ENCODE measurements at regions not wholly inside any gene's neighbourhood (a gene's known extent, or its start where the extent isn't known, plus 50 kb on each side); places are given as distances from the start of the nearest gene placed in this dataset.

GRCh38 chr6:101281266-101281665 lies 112.2 kb upstream of the GRIK2 start:
- TF ChIP-seq POLR2A (IDR thresholded peaks at IDR 0.05; ENCODE audit: low read depth, low read length) = no peak
- TF ChIP-seq POLR2AphosphoS5 (IDR thresholded peaks at IDR 0.05; ENCODE audit: low read depth, low read length) = no peak
- no peak for TF ChIP-seq TAF1 (IDR thresholded peaks at IDR 0.05; ENCODE audit: borderline replicate concordance, low read depth, low read length)
- FAIRE-seq (no peak), DNase-seq (ENCODE audit: insufficient read length) (no peak)

DNA sequence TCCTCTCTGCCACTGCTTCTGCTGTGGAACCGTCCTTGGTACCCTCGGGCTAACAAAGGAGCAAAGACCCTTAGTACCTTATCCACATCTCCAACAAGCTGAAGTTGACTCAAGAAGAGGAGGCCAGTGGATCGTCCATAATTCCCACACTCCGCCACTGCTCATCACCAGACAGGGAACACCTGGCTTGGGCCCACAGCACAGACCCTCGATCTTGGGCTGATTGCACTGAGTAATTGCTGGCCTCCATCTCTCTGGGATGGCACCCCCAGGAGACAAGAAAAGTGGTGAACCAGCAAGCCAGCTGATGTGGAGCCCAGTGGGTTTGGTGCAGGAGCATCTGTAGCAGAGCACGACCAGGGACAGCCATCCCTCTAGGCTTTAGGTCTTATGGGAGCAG lies 109.4 kb upstream of the GRIK2 start:
- FAIRE-seq (no peak), DNase-seq (ENCODE audit: insufficient read length) (no peak)
- TF ChIP-seq POLR2A (IDR thresholded peaks at IDR 0.05; ENCODE audit: low read depth, low read length) (no peak), TAF1 (IDR thresholded peaks at IDR 0.05; ENCODE audit: borderline replicate concordance, low read depth, low read length) (no peak), POLR2AphosphoS5 (IDR thresholded peaks at IDR 0.05; ENCODE audit: low read depth, low read length) (no peak)

DNA sequence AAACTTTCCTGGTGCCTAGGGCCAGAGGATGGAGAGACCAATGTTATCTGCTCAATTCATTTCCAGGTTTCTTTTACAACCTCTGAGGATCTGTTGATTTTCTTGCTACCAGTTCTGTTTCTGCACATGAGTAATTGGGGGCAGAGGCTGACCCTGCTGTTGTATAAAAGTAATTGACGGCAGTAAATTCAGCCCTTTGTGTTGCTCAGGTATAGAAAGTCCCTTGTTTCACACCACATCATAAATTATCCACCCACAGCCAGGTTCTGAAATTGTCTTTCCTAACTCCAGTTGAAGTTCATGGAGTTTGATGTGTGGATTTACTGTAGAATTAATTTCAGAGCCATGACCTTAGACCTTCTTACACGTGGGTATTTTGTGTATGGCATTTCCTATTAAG lies 107.4 kb upstream of the GRIK2 start:
- no peak for FAIRE-seq
- TF ChIP-seq TAF1 (IDR thresholded peaks at IDR 0.05; ENCODE audit: borderline replicate concordance, low read depth, low read length) (no peak), POLR2A (IDR thresholded peaks at IDR 0.05; ENCODE audit: low read depth, low read length) (no peak), POLR2AphosphoS5 (IDR thresholded peaks at IDR 0.05; ENCODE audit: low read depth, low read length) (no peak)
- DNase-seq (ENCODE audit: insufficient read length) = no peak

GRCh38 chr6:101290346-101290745 lies 103.2 kb upstream of the GRIK2 start:
- DNase-seq (ENCODE audit: insufficient read length) (no peak), FAIRE-seq (no peak)
- no peak for TF ChIP-seq TAF1 (IDR thresholded peaks at IDR 0.05; ENCODE audit: borderline replicate concordance, low read depth, low read length)
- TF ChIP-seq POLR2A (IDR thresholded peaks at IDR 0.05; ENCODE audit: low read depth, low read length) = no peak
- no peak for TF ChIP-seq POLR2AphosphoS5 (IDR thresholded peaks at IDR 0.05; ENCODE audit: low read depth, low read length)

- DNase-seq (ENCODE audit: insufficient read length) (no peak), FAIRE-seq (no peak)
- TF ChIP-seq POLR2AphosphoS5 (IDR thresholded peaks at IDR 0.05; ENCODE audit: low read depth, low read length) = no peak
- no peak for TF ChIP-seq TAF1 (IDR thresholded peaks at IDR 0.05; ENCODE audit: borderline replicate concordance, low read depth, low read length)
- no peak for TF ChIP-seq POLR2A (IDR thresholded peaks at IDR 0.05; ENCODE audit: low read depth, low read length)
These were observed 99.4 kb upstream of the GRIK2 start for GRCh38 chr6:101294051-101294638.

DNA sequence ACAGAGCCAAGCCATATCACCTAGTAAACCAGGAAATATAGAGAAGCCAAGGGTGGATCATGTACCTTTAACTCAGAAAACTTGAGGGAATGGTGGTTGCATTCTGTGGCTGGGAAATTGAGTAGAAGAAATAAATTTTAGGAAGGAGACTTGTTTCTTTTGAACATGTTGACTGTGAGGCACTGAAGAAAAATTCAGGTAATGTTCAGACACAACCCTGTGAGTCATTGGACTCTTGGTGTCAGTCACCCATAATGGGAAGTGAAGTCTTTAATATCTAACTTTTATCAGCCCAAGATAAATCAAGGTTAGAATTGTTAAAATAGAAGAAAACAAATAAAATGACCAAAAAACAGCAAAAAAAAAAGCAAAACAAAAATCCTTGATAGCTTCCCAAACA lies 98.8 kb upstream of the GRIK2 start:
- TF ChIP-seq POLR2AphosphoS5 (IDR thresholded peaks at IDR 0.05; ENCODE audit: low read depth, low read length) (no peak), TAF1 (IDR thresholded peaks at IDR 0.05; ENCODE audit: borderline replicate concordance, low read depth, low read length) (no peak)
- FAIRE-seq (no peak), DNase-seq (ENCODE audit: insufficient read length) (no peak)

GRCh38 chr6:101296169-101296960 lies 97.1 kb upstream of the GRIK2 start:
- FAIRE-seq = no peak

DNA sequence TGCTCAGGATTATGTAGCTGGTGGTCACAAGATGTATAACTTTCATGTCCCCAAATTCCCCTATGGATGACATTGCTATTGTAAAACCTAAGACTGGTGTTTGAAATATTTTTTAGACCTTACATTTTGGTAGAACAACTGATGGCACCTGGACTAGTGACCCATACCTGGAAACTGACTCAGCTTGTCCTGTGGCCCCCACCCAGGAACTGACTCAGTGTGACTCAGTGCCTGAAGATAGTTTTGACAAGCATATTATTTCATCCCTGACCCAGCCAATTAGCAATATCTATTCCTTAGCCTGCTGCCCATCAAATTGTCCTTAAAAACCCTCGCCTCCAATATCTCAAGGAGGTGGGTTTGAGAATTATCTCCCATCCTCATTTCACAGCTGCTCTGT lies 90.9 kb upstream of the GRIK2 start:
- DNase-seq (ENCODE audit: insufficient read length) (no peak), FAIRE-seq (no peak)
- TF ChIP-seq POLR2AphosphoS5 (IDR thresholded peaks at IDR 0.05; ENCODE audit: low read depth, low read length) (no peak), POLR2A (IDR thresholded peaks at IDR 0.05; ENCODE audit: low read depth, low read length) (no peak), TAF1 (IDR thresholded peaks at IDR 0.05; ENCODE audit: borderline replicate concordance, low read depth, low read length) (no peak)

More at GRCh38 chr6:101296169-101296960, 97.1 kb upstream of the GRIK2 start:
- TF ChIP-seq POLR2AphosphoS5 (IDR thresholded peaks at IDR 0.05; ENCODE audit: low read depth, low read length) (no peak), TAF1 (IDR thresholded peaks at IDR 0.05; ENCODE audit: borderline replicate concordance, low read depth, low read length) (no peak), POLR2A (IDR thresholded peaks at IDR 0.05; ENCODE audit: low read depth, low read length) (no peak)
- DNase-seq (ENCODE audit: insufficient read length) = no peak

DNA sequence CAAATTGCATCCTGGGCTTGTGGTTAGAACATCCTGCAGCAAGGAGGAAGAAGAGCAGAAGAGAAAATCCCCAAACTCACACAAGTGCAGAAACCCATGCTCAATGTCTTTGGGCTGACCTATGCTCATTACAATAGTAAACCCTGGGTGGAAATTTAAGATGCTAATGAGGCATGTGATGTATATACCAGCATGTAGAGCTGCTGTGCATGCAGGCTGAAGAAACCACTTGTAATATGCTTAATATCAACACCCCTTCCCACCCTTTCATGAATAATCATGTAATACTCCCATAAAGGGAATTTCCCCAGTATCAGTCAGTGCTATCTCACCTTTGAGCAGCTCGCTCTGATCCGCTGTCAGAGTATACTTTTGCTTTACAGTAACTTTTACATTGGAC lies 90.0 kb upstream of the GRIK2 start:
- FAIRE-seq (no peak), DNase-seq (ENCODE audit: insufficient read length) (no peak)
- TF ChIP-seq POLR2AphosphoS5 (IDR thresholded peaks at IDR 0.05; ENCODE audit: low read depth, low read length) (no peak), POLR2A (IDR thresholded peaks at IDR 0.05; ENCODE audit: low read depth, low read length) (no peak)

- DNase-seq (ENCODE audit: insufficient read length) (no peak), FAIRE-seq (no peak)
- TF ChIP-seq POLR2AphosphoS5 (IDR thresholded peaks at IDR 0.05; ENCODE audit: low read depth, low read length) (no peak), TAF1 (IDR thresholded peaks at IDR 0.05; ENCODE audit: borderline replicate concordance, low read depth, low read length) (no peak), POLR2A (IDR thresholded peaks at IDR 0.05; ENCODE audit: low read depth, low read length) (no peak)
These were observed 80.9 kb upstream of the GRIK2 start for GRCh38 chr6:101312652-101313051.

- TF ChIP-seq POLR2A (IDR thresholded peaks at IDR 0.05; ENCODE audit: low read depth, low read length) = no peak
- TF ChIP-seq POLR2AphosphoS5 (IDR thresholded peaks at IDR 0.05; ENCODE audit: low read depth, low read length) = no peak
- TF ChIP-seq TAF1 (IDR thresholded peaks at IDR 0.05; ENCODE audit: borderline replicate concordance, low read depth, low read length) = no peak
- no peak for DNase-seq (ENCODE audit: insufficient read length)
- FAIRE-seq = no peak
These were observed 70.6 kb upstream of the GRIK2 start for GRCh38 chr6:101322921-101323320.

DNA sequence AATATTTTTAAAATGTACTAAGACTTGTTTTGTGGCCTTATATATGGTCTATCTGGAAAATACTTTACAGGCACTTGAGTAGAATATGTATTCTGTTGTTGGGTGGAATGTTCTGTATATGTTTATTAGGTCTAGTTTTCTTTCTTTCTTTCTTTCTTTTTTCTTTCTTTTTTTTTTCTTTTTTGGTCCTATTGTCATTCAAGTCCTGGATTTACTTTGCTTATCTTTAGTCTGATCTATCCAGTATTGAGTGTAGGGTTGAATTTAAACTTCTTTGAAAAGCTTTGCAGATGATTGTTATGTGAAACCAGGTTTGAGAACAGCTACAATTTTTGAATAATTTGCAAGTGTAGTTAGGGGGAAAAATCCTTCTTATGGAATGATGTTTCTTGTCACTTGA lies 67.1 kb upstream of the GRIK2 start:
- TF ChIP-seq POLR2A (IDR thresholded peaks at IDR 0.05; ENCODE audit: low read depth, low read length) (no peak), TAF1 (IDR thresholded peaks at IDR 0.05; ENCODE audit: borderline replicate concordance, low read depth, low read length) (no peak), POLR2AphosphoS5 (IDR thresholded peaks at IDR 0.05; ENCODE audit: low read depth, low read length) (no peak)
- FAIRE-seq (no peak), DNase-seq (ENCODE audit: insufficient read length) (no peak)

All from GM12892 (cell line).